ENCODE measurements at regions not wholly inside any gene's neighbourhood (a gene's known extent, or its start where the extent isn't known, plus 50 kb on each side); places are given as distances from the start of the nearest gene placed in this dataset.

DNA sequence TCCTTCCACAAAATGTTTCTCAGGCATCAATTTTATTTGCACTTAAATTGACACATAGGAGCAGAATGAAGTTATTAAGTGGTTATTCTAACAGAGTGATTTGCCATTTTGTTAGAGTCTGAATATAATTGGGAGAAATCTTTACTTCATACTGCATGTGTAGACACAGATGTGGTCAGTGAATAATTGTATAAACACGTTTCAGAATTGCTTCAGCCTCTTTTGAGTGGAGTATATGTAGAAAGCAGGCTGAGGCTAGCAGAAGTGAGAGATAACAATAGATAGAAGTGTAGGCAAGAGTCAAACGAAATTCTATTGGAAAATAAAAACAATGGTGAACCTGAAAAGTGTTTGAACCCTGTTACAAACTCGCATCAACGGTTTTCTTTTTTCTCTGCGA is 270.7 kb downstream of the TMEM167A start:
- no peak for DNase-seq
- Histone ChIP-seq H3K27me3 (ENCODE audit: control insufficient read depth, insufficient read depth, low read length) (no peaks in the 10 kb centered on the region), H3K4me3 (ENCODE audit: insufficient read depth, low read depth, low read length) (no peak overlapping the region), H3K36me3 (replicated peaks; ENCODE audit: control insufficient read depth, insufficient read depth, low read length) (no peaks in the 10 kb centered on the region)

- H3K4me3 ChIP-seq (ENCODE audit: insufficient read depth, low read depth, low read length): no peak overlapping the region
- H3K36me3 ChIP-seq (replicated peaks; ENCODE audit: control insufficient read depth, insufficient read depth, low read length): no peaks in the 10 kb centered on the region
- no peaks in the 10 kb centered on the region for H3K27me3 ChIP-seq (ENCODE audit: control insufficient read depth, insufficient read depth, low read length)
- no peak for DNase-seq
Measured at GRCh38 chr5:82804155-82804690, 273.0 kb downstream of the TMEM167A start.

DNA sequence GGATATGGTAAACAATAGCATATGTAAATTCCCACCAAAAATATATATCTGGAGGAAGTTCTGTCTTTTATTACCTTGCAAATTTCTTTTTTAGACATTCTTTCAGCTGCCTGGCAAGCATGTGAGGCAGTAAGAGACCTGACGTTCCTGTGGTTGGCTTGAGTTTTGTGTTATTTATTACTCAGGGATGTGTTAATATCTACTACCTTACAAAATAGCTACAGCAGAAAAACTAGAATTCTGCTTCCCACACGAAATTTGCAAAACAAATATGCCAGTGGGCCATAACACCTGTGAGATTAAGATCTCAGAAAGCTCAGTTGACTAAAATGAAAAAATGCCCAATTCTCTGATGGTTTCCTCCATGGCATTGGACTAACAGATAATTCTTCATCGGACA is 274.2 kb downstream of the TMEM167A start:
- Histone ChIP-seq H3K4me3 (ENCODE audit: insufficient read depth, low read depth, low read length) (no peak overlapping the region), H3K27me3 (ENCODE audit: control insufficient read depth, insufficient read depth, low read length) (no peaks in the 10 kb centered on the region), H3K36me3 (replicated peaks; ENCODE audit: control insufficient read depth, insufficient read depth, low read length) (no peaks in the 10 kb centered on the region)
- no peak for DNase-seq

DNA sequence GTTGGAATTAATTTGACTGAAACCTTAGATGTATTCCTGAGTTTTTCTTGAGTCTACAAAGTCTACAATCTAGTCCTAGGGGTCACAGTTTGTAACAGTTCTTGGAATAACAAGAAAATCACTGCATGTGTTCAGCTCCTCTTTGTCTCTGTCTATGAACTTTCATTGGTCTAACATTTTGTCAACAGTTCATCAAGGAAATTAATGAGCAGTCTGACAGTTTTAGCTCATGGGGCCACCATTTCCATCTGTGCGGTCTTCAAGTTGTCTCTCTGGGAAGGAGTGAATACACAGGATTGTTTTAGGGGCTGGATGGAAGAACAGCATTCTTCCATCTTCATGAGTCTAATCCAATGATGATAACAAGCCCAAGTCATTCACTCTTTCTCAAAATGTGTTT is 276.4 kb downstream of the TMEM167A start:
- DNase-seq: no peak
- H3K36me3 ChIP-seq (replicated peaks; ENCODE audit: control insufficient read depth, insufficient read depth, low read length): no peaks in the 10 kb centered on the region
- H3K27me3 ChIP-seq (ENCODE audit: control insufficient read depth, insufficient read depth, low read length): no peaks in the 10 kb centered on the region
- no peak overlapping the region for H3K4me3 ChIP-seq (ENCODE audit: insufficient read depth, low read depth, low read length)

DNA sequence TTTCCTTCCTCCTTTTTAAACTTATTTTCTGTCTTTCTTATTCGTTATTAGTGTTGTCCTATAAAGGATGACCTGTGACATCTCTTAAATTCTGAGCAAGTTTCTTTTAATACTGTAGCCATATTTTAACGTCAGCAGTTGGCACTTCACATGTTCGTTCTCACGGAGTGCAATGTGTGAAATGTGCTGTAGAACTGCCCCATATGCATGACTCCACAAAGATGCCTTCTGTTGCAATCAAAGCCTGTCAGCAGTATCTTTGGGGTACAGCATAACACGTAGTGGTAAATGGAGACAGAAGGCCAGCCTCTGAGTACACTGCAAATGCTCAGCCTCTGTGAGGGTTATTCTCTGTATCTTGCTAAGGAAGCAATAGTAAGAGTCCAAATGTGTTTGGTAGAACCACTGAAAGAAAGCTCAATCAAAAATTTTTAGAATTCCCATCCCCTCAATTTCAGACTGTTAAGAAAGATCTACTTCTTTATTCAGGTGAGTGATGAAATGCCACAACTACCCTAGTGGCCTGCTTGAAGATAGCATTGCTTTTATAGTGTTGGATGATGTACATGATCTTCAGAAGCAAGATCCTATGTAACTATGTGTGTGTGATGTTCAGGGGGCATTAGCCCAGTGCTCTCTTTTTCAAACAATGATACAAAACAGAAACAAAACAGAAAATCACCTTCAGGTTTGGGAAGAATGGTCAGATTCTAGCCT is 277.7 kb downstream of the TMEM167A start:
- no peaks in the 10 kb centered on the region for H3K27me3 ChIP-seq (ENCODE audit: control insufficient read depth, insufficient read depth, low read length)
- no peak overlapping the region for H3K4me3 ChIP-seq (ENCODE audit: insufficient read depth, low read depth, low read length)
- H3K36me3 ChIP-seq (replicated peaks; ENCODE audit: control insufficient read depth, insufficient read depth, low read length): no peaks in the 10 kb centered on the region
- no peak for DNase-seq

- no peak overlapping the region for H3K4me3 ChIP-seq (ENCODE audit: insufficient read depth, low read depth, low read length)
- H3K36me3 ChIP-seq (replicated peaks; ENCODE audit: control insufficient read depth, insufficient read depth, low read length): no peaks in the 10 kb centered on the region
- no peak for DNase-seq
- no peaks in the 10 kb centered on the region for H3K27me3 ChIP-seq (ENCODE audit: control insufficient read depth, insufficient read depth, low read length)
Measured at GRCh38 chr5:82798676-82799075, 278.5 kb downstream of the TMEM167A start.

GRCh38 chr5:82796643-82797416 is 280.4 kb downstream of the TMEM167A start:
- Histone ChIP-seq H3K27me3 (ENCODE audit: control insufficient read depth, insufficient read depth, low read length) (no peaks in the 10 kb centered on the region), H3K36me3 (replicated peaks; ENCODE audit: control insufficient read depth, insufficient read depth, low read length) (no peaks in the 10 kb centered on the region), H3K4me3 (ENCODE audit: insufficient read depth, low read depth, low read length) (no peak overlapping the region)
- DNase-seq: peak; percentile 10

GRCh38 chr5:82794876-82795275 is 282.3 kb downstream of the TMEM167A start:
- no peak for DNase-seq
- H3K27me3 ChIP-seq (ENCODE audit: control insufficient read depth, insufficient read depth, low read length): no peaks in the 10 kb centered on the region

DNA sequence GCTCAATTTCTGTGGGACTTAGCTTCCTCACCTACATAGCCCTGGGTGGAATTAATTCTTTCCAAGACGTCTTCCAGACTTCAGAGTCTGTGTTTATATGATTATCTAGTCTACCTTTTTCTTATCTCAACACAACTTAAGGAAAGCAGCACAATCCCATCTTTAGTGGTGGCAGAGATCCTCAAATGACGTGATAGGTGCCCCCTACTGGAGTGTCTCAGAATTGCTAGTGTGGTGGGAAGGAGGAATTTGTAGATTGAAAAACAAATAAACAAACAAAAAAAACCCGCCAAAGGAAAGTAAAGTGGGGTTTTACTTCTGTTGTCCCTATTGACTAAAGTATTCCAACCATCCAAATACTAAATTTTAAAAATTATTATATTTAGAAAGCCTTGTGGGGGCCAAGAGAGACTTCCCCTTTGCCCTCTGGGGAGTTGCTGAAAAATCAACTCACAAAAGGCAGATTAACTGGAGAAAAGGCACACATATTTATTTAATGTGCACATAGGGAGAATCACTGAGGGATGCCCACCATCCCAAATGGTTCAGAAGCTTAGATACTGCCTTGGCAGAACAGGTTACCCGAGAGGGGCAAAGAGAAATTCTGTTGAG is 283.3 kb downstream of the TMEM167A start:
- DNase-seq: peak; percentile 38
- H3K4me3 ChIP-seq (ENCODE audit: insufficient read depth, low read depth, low read length): no peak overlapping the region
- H3K36me3 ChIP-seq (replicated peaks; ENCODE audit: control insufficient read depth, insufficient read depth, low read length): no peaks in the 10 kb centered on the region
- no peaks in the 10 kb centered on the region for H3K27me3 ChIP-seq (ENCODE audit: control insufficient read depth, insufficient read depth, low read length)

More at GRCh38 chr5:82794876-82795275, 282.3 kb downstream of the TMEM167A start:
- Histone ChIP-seq H3K4me3 (ENCODE audit: insufficient read depth, low read depth, low read length) (no peak overlapping the region), H3K36me3 (replicated peaks; ENCODE audit: control insufficient read depth, insufficient read depth, low read length) (no peaks in the 10 kb centered on the region)

GRCh38 chr5:82792096-82792495 is 285.1 kb downstream of the TMEM167A start:
- DNase-seq: no peak
- Histone ChIP-seq H3K4me3 (ENCODE audit: insufficient read depth, low read depth, low read length) (no peak overlapping the region), H3K27me3 (ENCODE audit: control insufficient read depth, insufficient read depth, low read length) (no peaks in the 10 kb centered on the region), H3K36me3 (replicated peaks; ENCODE audit: control insufficient read depth, insufficient read depth, low read length) (no peaks in the 10 kb centered on the region)

- no peak overlapping the region for H3K4me3 ChIP-seq (ENCODE audit: insufficient read depth, low read depth, low read length)
- no peaks in the 10 kb centered on the region for H3K36me3 ChIP-seq (replicated peaks; ENCODE audit: control insufficient read depth, insufficient read depth, low read length)
- DNase-seq: no peak
- no peaks in the 10 kb centered on the region for H3K27me3 ChIP-seq (ENCODE audit: control insufficient read depth, insufficient read depth, low read length)
Measured at GRCh38 chr5:82789095-82789494, 288.1 kb downstream of the TMEM167A start.

- H3K4me3 ChIP-seq (ENCODE audit: insufficient read depth, low read depth, low read length): no peak overlapping the region
Measured at GRCh38 chr5:82786748-82787147, 290.4 kb downstream of the TMEM167A start.

GRCh38 chr5:82785882-82786509 is 291.2 kb downstream of the TMEM167A start:
- Histone ChIP-seq H3K4me3 (ENCODE audit: insufficient read depth, low read depth, low read length) (no peak overlapping the region), H3K27me3 (ENCODE audit: control insufficient read depth, insufficient read depth, low read length) (no peaks in the 10 kb centered on the region), H3K36me3 (replicated peaks; ENCODE audit: control insufficient read depth, insufficient read depth, low read length) (no peaks in the 10 kb centered on the region)
- no peak for DNase-seq

More at GRCh38 chr5:82786748-82787147, 290.4 kb downstream of the TMEM167A start:
- Histone ChIP-seq H3K36me3 (replicated peaks; ENCODE audit: control insufficient read depth, insufficient read depth, low read length) (no peaks in the 10 kb centered on the region), H3K27me3 (ENCODE audit: control insufficient read depth, insufficient read depth, low read length) (no peaks in the 10 kb centered on the region)
- DNase-seq: no peak

GRCh38 chr5:82785456-82785855 is 291.7 kb downstream of the TMEM167A start:
- no peak overlapping the region for H3K4me3 ChIP-seq (ENCODE audit: insufficient read depth, low read depth, low read length)
- H3K27me3 ChIP-seq (ENCODE audit: control insufficient read depth, insufficient read depth, low read length): no peaks in the 10 kb centered on the region
- DNase-seq: no peak
- no peaks in the 10 kb centered on the region for H3K36me3 ChIP-seq (replicated peaks; ENCODE audit: control insufficient read depth, insufficient read depth, low read length)
